H1 (cell line): ENCODE measurements at regions not wholly inside any gene's neighbourhood (a gene's known extent, or its start where the extent isn't known, plus 50 kb on each side); places are given as distances from the start of the nearest gene placed in this dataset.
"Not testable (repeated sequence)": the region's sequence is repeated elsewhere in the genome, so short reads cannot be mapped to it uniquely, and the experiment has no call there.

Experiments used
- CTCF ChIA-PET: fragments of 300-600 bp; sonication (Branson Sonifier 250); formaldehyde crosslinking; loops from one replicate; lab custom pipeline; 2021; ENCODE audit not compliant: partially characterized antibody; lab: Charles Lee
- POLR2A ChIA-PET: fragments of 300-600 bp; sonication (Branson Sonifier 250); formaldehyde crosslinking; loops from one replicate; lab custom pipeline; 2021; ENCODE audit warnings: inconsistent platforms; ENCODE audit not compliant: partially characterized antibody; lab: Charles Lee
- DNase-seq, 2 experiments: peaks; one replicate each; pipeline versions ENCODE4 v3.0.0 to v3.0.0-alpha.2; 2010 to 2022; ENCODE audit warnings: low spot score in 2 of 2, low read depth in 1 of 2, mixed read lengths in 1 of 2
- FAIRE-seq: peaks from 2 replicates; lab custom pipeline; 2011; peaks lifted over from hg19 to GRCh38; lab: Jason Lieb, UNC
- H2AFZ ChIP-seq: 2 replicates; pipeline ENCODE4 v1.8.1; 2012; ENCODE audit warnings: low read length, inconsistent platforms
- H2AK5ac ChIP-seq: 2 replicates; pipeline ENCODE4 v1.6.1; 2013; ENCODE audit warnings: low read depth, low read length
- H2BK120ac ChIP-seq: replicated peaks from 2 replicates; pipeline ENCODE3; 2013; ENCODE audit warnings: low read depth, low read length, inconsistent platforms
- H2BK12ac ChIP-seq: 2 replicates; pipeline ENCODE4 v1.6.1; 2013; ENCODE audit warnings: low read depth, low read length
- H2BK15ac ChIP-seq: 2 replicates; pipeline ENCODE4 v1.6.1; 2013; ENCODE audit warnings: low read length
- H2BK20ac ChIP-seq: 2 replicates; pipeline ENCODE4 v1.6.1; 2013; ENCODE audit warnings: low read length
- H2BK5ac ChIP-seq: 2 replicates; pipeline ENCODE4 v1.6.1; 2013; ENCODE audit warnings: low read depth, low read length
- H3K14ac ChIP-seq: 2 replicates; pipeline ENCODE4 v1.6.1; 2013; ENCODE audit warnings: inconsistent platforms; ENCODE audit not compliant: insufficient read length
- H3K18ac ChIP-seq: 2 replicates; pipeline ENCODE4 v1.6.1; 2013; ENCODE audit warnings: low read length; ENCODE audit errors: extremely low read depth
- H3K23ac ChIP-seq: 2 replicates; pipeline ENCODE4 v1.6.1; 2013; ENCODE audit warnings: inconsistent platforms; ENCODE audit not compliant: insufficient read length
- H3K23me2 ChIP-seq: 2 replicates; pipeline ENCODE4 v1.6.1; 2013; ENCODE audit warnings: low read depth, low read length
- H3K27ac ChIP-seq: 2 replicates; pipeline ENCODE4 v1.6.1; 2011; ENCODE audit warnings: low read depth, low read length, inconsistent platforms
- H3K27me3 ChIP-seq, 4 experiments: replicated peaks in 1 of 4; 1 replicate in 1 of 4; 2 replicates in 3 of 4; pipeline versions ENCODE4 v1.6.1 to v1.8.1; 2011 to 2013; ENCODE audit warnings: low read length in 3 of 4, mild to moderate bottlenecking in 3 of 4, inconsistent platforms in 2 of 4, mixed read lengths in 2 of 4, moderate library complexity in 1 of 4; ENCODE audit not compliant: control insufficient read depth in 3 of 4, insufficient read depth in 3 of 4; ENCODE audit errors: extremely low read depth in 1 of 4
- H3K36me3 ChIP-seq, 4 experiments: 2 replicates each; pipeline versions ENCODE4 v1.6.1 to v1.8.1; 2011 to 2013; ENCODE audit warnings: mild to moderate bottlenecking in 4 of 4, low read length in 3 of 4, moderate library complexity in 2 of 4, control low read depth in 1 of 4, inconsistent platforms in 1 of 4; ENCODE audit not compliant: insufficient read depth in 4 of 4, control insufficient read depth in 2 of 4
- H3K4ac ChIP-seq: replicated peaks from 2 replicates; pipeline ENCODE3; 2013; ENCODE audit warnings: low read length, low read depth, mixed read lengths, inconsistent platforms; ENCODE audit not compliant: insufficient read length
- H3K4me1 ChIP-seq, 4 experiments: replicated peaks in 1 of 4; 1 replicate in 1 of 4; 2 replicates in 3 of 4; pipeline versions ENCODE4 v1.6.1 to v1.8.1; 2011 to 2013; ENCODE audit warnings: low read length in 3 of 4, inconsistent platforms in 2 of 4, mixed read lengths in 1 of 4; ENCODE audit not compliant: insufficient read depth in 4 of 4, control insufficient read depth in 3 of 4
- H3K4me2 ChIP-seq, 2 experiments: 2 replicates each; pipeline versions ENCODE4 v1.6.1 to v1.8.1; 2011 to 2013; ENCODE audit warnings: low read depth in 2 of 2, low read length in 2 of 2, control low read depth in 1 of 2, inconsistent platforms in 1 of 2, mild to moderate bottlenecking in 1 of 2; ENCODE audit not compliant: insufficient read depth in 1 of 2
- H3K4me3 ChIP-seq, 4 experiments: fragments of 200-600, 300-600 bp in 1 of 4; sonication (generic), shearing (Covaris generic), sonication (Bioruptor Twin) in 1 of 4; 2 replicates each; pipeline versions ENCODE4 v1.5.1 to v1.8.1; 2011 to 2016; ENCODE audit warnings: low read length in 4 of 4, low read depth in 3 of 4, control low read depth in 2 of 4, inconsistent platforms in 2 of 4, mild to moderate bottlenecking in 2 of 4, mixed read lengths in 1 of 4, moderate library complexity in 1 of 4; ENCODE audit not compliant: insufficient read depth in 2 of 4; ENCODE audit errors: extremely low read depth in 1 of 4
- H3K56ac ChIP-seq: replicated peaks from 2 replicates; pipeline ENCODE3; 2013; ENCODE audit warnings: low read depth, mild to moderate bottlenecking, mixed read lengths, low read length, inconsistent platforms; ENCODE audit not compliant: insufficient read length
- H3K79me1 ChIP-seq: 2 replicates; pipeline ENCODE4 v1.6.1; 2013; ENCODE audit warnings: low read depth, low read length, control low read depth
- H3K79me2 ChIP-seq, 2 experiments: 2 replicates each; pipeline versions ENCODE4 v1.6.1 to v1.8.1; 2012 to 2013; ENCODE audit warnings: low read length in 2 of 2, mild to moderate bottlenecking in 2 of 2, inconsistent platforms in 1 of 2; ENCODE audit not compliant: insufficient read depth in 2 of 2, control insufficient read depth in 1 of 2
- H3K9ac ChIP-seq, 4 experiments: replicated peaks in 1 of 4; 1 replicate in 1 of 4; 2 replicates in 3 of 4; pipeline versions ENCODE4 v1.6.1 to v1.8.1; 2011 to 2013; ENCODE audit warnings: low read depth in 3 of 4, low read length in 3 of 4, control low read depth in 2 of 4, mild to moderate bottlenecking in 2 of 4, moderate library complexity in 2 of 4, inconsistent platforms in 1 of 4; ENCODE audit errors: extremely low read depth in 1 of 4
- H3K9me3 ChIP-seq, 2 experiments: 2 replicates each; pipeline versions ENCODE4 v1.6.1 to v1.8.1; 2012 to 2013; ENCODE audit warnings: mild to moderate bottlenecking in 2 of 2, moderate library complexity in 2 of 2, control low read depth in 1 of 2, inconsistent platforms in 1 of 2, low read depth in 1 of 2, low read length in 1 of 2, mixed read lengths in 1 of 2; ENCODE audit not compliant: insufficient read depth in 2 of 2
- H4K20me1 ChIP-seq, 2 experiments: replicated peaks in 1 of 2; 2 replicates each; pipeline versions ENCODE3 to v1.8.1; 2011 to 2013; ENCODE audit warnings: inconsistent platforms in 2 of 2, low read length in 2 of 2, mild to moderate bottlenecking in 1 of 2; ENCODE audit not compliant: insufficient read depth in 2 of 2, control insufficient read depth in 1 of 2
- H4K5ac ChIP-seq: 2 replicates; pipeline ENCODE4 v1.6.1; 2013; ENCODE audit warnings: low read length, low read depth, mixed read lengths, inconsistent platforms; ENCODE audit not compliant: insufficient read length
- H4K8ac ChIP-seq: 2 replicates; pipeline ENCODE4 v1.8.0; 2013; ENCODE audit warnings: mild to moderate bottlenecking, moderate library complexity, low read length, inconsistent platforms; ENCODE audit not compliant: insufficient read depth; ENCODE audit errors: extremely low read depth
- H4K91ac ChIP-seq: replicated peaks from 2 replicates; pipeline ENCODE3; 2013; ENCODE audit warnings: low read length, mixed read lengths, inconsistent platforms; ENCODE audit not compliant: insufficient read length
- WGBS, 2 experiments: shearing (Covaris generic) in 1 of 2; methylation state at CpG; one replicate each; pipeline versions ENCODE4 v1.1.6 to v1.1.7; 2013 to 2015; ENCODE audit warnings: low lambda C conversion rate in 2 of 2, mixed read lengths in 2 of 2, inconsistent platforms in 1 of 2, low coverage in 1 of 2, missing lambda C conversion rate in 1 of 2; ENCODE audit not compliant: insufficient replicate concordance in 2 of 2, insufficient coverage in 1 of 2, insufficient read length in 1 of 2; ENCODE audit errors: extremely low coverage in 1 of 2, missing lambda C conversion rate in 1 of 2; 5-methylcytosine and 5-hydroxymethylcytosine counted together

DNA sequence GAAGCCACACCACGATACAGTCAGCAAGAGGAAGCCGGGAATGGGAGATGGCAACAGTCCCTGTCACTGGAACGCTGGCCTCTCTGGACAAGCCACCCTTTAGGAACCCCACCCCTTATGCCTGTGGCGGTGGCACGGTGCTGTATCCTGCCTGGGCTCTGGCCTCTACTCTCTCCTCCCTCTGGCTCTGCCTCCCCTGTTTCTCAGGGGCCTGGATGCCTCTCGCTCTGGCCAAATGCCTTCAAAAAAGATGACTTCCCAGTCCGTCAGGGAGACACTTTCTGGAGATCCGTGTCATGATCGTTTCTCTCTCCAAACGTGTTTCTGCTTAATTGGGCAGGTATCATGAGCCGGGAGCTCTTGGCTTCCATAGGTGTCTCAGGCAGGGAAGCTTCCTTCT, 99.1 kb upstream of the FOXD4L5 start:
- H2BK15ac ChIP-seq, H3K79me2 ChIP-seq, H2BK20ac ChIP-seq, H3K27me3 ChIP-seq, H2AK5ac ChIP-seq, POLR2A ChIA-PET, H3K79me1 ChIP-seq, H2BK120ac ChIP-seq, H3K18ac ChIP-seq, H3K4me1 ChIP-seq, H4K5ac ChIP-seq, H3K4me2 ChIP-seq, H3K36me3 ChIP-seq, H3K23ac ChIP-seq, H3K27ac ChIP-seq, CTCF ChIA-PET, H3K4ac ChIP-seq, H3K23me2 ChIP-seq, H3K9ac ChIP-seq, H2BK12ac ChIP-seq, H3K14ac ChIP-seq, H2BK5ac ChIP-seq, H4K20me1 ChIP-seq, H4K8ac ChIP-seq, H3K4me3 ChIP-seq, FAIRE-seq, H2AFZ ChIP-seq, H3K56ac ChIP-seq, H4K91ac ChIP-seq: not testable (repeated sequence)
- 85% methylated on average over 3 of the region's 11 CpGs; no CpG with 5 or more reads in 1 of the 2 experiments for WGBS, 2 experiments
- peaks cover 0 to 33% of the 10 kb centered on the region in 2 experiments; a peak in 2 of 4 replicates for H3K9me3 ChIP-seq
- peak in 1 of 2 experiments; percentile 35 for DNase-seq

DNA sequence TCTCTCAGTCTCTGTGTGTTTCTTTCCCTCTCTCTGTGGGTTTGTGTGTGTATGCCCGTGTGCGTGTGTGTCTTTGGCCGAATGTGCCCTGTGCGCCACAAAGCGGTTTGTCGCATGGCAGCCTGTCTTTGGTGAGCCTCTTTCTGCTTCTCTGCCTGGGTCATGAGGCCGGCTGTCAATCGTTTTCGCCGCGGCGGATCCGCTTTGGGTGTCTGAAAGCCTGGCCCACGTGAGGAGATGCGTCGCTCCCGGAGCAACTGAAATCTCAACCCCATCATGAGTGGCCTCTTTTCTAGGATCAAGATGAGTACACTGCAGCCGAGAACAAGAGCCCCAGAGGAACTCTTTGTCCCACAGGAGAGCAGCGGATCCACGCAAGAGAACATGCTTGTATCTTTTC, 98.6 kb upstream of the FOXD4L5 start:
- H3K4ac ChIP-seq, H2BK12ac ChIP-seq, CTCF ChIA-PET, POLR2A ChIA-PET, H2BK5ac ChIP-seq, H3K14ac ChIP-seq, H3K4me1 ChIP-seq, H4K91ac ChIP-seq, DNase-seq, H4K8ac ChIP-seq, H3K79me2 ChIP-seq, H3K18ac ChIP-seq, H3K27me3 ChIP-seq, H3K4me3 ChIP-seq, H3K23me2 ChIP-seq, H3K56ac ChIP-seq, H2AFZ ChIP-seq, H2BK20ac ChIP-seq, FAIRE-seq, H3K79me1 ChIP-seq, H4K20me1 ChIP-seq, H2BK120ac ChIP-seq, H3K9ac ChIP-seq, H3K36me3 ChIP-seq, H3K27ac ChIP-seq, H3K23ac ChIP-seq, H3K4me2 ChIP-seq, H2BK15ac ChIP-seq, H2AK5ac ChIP-seq, H4K5ac ChIP-seq: not testable (repeated sequence)
- WGBS, 2 experiments, result 100% methylated on average over 2 of the region's 20 CpGs; no CpG with 5 or more reads in 1 of the 2 experiments
- peaks cover 0 to 31% of the 10 kb centered on the region in 2 experiments; a peak in 2 of 4 replicates for H3K9me3 ChIP-seq
